NCI-H187 treated with DMSO at 0.1 percent for 48 hours (cell line): ENCODE measurements at regions not wholly inside any gene's neighbourhood (a gene's known extent, or its start where the extent isn't known, plus 50 kb on each side); places are given as distances from the start of the nearest gene placed in this dataset.
"Not testable (repeated sequence)": the region's sequence is repeated elsewhere in the genome, so short reads cannot be mapped to it uniquely, and the experiment has no call there.

Experiments
- DNase-seq: peaks from one replicate; lab custom pipeline; 2025; lab: John Stamatoyannopoulos, UW

DNA sequence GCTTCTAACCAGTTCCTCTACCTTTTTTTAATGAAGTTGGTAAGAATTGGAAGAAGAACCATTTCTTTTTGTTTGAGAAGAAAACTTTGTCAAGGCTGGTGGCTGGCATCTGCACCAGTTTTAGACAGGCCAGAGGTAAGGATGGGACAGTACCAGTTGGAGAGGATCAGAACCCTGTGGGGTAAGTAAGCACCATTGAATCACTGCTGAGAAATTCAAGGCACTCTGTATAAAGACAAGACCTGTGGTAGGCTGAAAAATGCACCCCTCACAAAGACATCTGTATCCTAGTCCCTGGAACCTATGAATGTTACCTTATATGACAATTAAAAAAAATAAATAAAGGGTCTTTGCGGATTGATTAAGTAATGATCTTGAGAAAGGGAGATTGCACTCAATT lies 166.7 kb upstream of the NRP1 start:
- DNase-seq: no peak

GRCh38 chr10:33498391-33498891 lies 164.0 kb upstream of the NRP1 start:
- no peak for DNase-seq

DNA sequence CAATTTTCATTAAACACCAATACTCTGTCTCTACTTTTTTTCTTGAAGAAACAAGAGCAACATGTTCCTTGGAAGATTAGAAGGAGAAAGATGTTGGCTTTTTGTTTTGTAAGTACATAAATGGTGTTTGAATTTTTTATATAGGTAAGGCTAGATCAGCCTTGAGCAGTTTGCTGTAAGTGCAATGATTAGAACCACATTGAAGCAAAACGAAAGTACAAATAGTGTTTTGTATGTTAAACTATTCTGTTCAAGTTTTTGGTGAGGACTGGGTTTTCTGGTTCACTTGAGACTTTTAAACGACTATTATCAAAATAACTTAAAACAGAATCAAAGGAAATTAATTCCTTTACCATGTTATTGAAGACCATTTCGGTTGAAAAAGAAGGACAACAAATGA lies 162.9 kb upstream of the NRP1 start:
- no peak for DNase-seq

DNA sequence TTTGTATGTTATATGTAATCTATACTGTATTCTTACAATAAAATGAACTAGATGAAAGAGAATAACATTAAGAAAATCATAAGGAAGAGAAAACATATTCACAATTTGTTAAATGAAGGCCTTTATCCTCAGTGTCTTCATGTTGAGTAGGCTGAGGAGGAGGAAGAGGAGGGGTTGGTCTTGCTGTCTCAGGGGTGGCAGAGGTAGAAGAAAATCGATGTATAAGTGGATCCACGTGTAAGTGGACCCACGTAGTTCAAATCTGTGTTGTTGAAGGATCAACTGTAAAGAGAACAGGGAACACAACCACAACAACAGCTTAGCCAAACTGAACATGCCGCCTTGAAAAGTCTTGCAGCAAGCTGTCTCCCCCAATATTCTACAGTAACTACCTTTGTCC lies 161.6 kb upstream of the NRP1 start:
- no peak for DNase-seq

DNA sequence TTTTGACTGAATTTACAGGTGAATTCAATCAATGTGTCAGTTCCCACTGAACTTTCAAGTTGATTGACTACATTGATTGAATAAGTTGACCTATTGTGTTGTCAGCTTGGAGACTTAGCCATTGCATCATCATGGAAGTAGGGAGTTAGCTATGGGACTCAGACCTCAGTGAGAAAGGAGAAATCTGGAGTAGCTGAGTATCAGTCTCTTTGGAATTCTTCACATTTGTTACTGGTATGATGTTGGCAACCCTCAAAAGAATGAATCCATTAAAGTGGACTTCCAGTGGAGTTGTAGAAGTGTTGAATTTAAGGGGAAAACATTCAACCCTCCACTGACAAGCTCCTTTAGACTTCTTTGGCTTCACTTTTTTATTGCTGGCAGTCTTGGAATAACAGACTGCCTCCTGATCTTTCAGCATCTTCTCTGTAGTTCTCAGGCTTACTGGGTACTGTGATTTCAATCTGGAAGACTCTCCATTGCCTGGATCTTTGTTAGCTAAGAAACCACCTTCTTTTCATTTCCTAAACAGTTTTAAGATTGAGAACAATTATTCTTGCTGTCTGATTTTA lies 160.3 kb upstream of the NRP1 start:
- no peak for DNase-seq

- no peak for DNase-seq
Measured at GRCh38 chr10:33493978-33494377, 159.5 kb upstream of the NRP1 start.

GRCh38 chr10:33493497-33493896 lies 159.0 kb upstream of the NRP1 start:
- no peak for DNase-seq

DNA sequence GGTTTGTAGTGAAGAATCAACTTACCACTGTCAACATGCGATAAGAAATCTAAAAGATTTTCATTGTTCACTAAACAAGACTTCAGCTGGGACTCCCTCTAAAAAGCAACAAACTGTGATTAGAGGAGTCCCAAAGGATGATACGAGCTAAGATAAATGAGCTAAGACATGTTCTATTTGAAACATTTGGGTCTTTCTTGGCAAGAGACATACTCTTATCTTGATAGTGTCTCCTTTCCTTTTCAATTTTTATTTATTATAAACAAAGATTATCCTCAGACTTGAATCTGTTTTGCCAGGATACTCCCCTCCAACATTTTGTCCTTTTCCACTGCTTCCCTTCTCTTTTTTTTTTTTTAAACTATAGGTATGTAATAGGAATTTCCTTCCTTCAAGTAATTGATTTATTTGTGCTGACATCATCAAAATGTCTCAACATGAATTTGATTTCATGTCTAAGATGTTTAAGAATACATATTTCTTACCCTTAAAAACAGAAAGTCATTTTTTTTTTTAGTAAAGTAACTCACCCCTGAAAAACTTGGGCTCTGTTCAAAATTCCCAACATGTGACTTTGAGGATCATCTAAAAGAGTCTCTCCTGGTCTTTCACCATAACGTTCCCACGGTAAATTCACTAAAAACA lies 158.4 kb upstream of the NRP1 start:
- DNase-seq: no peak

- DNase-seq: no peak
Measured at GRCh38 chr10:33489501-33490176, 155.2 kb upstream of the NRP1 start.

DNA sequence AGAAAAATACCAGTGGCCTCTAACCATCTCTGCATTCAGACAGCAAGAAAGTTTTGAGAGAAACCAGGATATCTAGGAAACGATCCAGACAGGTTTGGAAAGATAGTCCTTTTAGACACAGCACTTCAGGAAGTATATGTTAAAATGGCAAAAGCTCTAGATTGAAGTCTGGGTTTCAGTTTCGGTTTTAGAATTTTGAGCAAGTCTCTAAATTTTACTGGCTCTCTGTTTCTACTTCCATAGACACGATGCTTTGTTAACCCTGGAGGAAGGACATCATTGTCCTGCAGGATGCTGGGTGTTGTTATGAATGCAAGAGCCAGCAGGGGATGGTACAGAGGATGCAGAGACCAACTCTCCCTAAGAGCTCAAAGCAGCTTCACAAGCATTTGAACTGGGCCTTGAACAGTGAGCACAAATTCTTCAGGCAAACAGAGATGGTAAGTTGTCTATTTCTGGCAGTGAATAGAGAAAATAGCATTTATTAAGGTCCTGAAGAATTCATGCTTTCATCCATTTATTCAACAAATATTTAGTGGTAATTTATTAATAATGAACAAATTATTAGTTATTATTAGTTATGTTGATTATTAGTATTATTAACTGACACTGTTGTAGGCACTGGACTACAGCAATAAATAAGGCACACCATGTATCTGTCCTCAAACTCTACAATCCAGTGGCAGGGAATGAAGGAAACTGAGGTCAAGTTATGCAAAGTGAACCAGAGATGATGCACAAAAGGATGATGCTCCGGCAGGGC lies 152.7 kb upstream of the NRP1 start:
- no peak for DNase-seq

- no peak for DNase-seq
Measured at GRCh38 chr10:33485276-33485675, 150.8 kb upstream of the NRP1 start.

GRCh38 chr10:33484787-33485186 lies 150.3 kb upstream of the NRP1 start:
- DNase-seq: no peak

DNA sequence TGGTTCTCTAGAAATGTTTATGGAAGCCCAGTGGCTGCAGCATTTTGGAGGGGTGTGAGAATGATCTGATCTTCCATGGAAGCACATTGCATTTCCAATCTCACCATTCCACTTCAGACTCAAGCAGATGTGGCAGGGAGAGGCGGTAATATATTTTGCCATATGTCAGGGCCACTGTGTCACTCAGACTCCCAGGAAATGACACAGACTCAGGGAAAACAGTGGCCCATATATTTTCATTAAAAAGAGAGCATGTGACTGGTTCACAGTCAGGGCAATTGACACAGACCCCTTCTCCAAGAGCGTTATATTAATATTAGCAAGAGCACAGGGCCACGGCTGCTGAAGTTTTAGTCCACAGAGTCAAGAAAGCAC lies 149.3 kb upstream of the NRP1 start:
- peak; percentile 67 for DNase-seq

DNA sequence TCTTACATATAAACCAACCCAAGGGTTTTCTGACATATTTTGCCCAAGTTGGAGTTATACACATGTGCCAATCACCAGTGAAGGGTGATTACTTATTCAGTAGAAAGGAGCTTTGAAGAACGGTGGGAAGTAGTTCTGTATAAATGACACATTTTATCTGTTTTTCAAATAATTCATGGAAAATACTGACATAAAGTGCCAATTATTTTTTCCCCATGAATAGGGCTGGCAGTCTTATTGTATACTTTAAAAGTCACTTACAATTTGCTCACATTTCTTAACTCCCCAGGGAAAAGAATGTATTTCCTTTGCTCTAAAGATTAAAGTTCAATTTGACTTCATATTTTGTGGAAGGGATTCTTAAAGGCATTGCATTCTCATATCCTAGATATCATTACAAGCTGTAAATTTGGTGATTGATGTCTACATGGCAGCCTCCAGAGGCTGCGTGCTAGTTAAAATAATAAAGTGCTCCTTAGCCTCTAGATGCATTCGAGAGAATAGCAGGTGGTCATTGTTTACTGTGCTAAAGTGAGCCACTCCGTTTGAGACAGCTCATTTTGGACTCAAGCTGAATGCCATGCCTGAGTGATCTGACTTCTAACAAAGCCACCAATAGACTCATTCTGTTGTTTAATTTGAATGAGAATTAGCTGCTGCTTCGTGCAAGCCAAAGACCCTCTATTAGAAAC lies 148.8 kb upstream of the NRP1 start:
- DNase-seq: peak; percentile 67

DNA sequence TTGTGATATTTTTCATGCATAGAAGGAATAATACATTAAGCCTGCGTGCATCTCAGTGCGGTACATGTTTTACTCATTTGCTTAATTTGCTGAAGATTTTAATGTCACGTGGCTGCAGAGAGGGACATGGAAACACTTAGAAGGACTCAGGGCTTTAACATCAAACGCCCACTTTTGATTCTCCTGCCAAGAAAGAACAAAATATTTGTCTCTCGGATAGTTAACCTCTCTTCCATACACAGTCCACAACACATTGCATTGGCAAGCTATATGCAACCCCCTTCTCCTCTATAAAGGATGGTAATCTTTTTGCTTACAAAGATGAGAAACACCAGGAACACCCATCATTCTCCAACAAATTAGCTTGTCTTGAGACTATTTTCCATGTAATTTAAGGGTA lies 148.0 kb upstream of the NRP1 start:
- DNase-seq: no peak

- no peak for DNase-seq
Measured at GRCh38 chr10:33481184-33481583, 146.7 kb upstream of the NRP1 start.

- DNase-seq: not testable (repeated sequence)
Measured at GRCh38 chr10:33480417-33480816, 145.9 kb upstream of the NRP1 start.

- peak; percentile 53 for DNase-seq
Measured at GRCh38 chr10:33478675-33479125, 144.2 kb upstream of the NRP1 start.

GRCh38 chr10:33478089-33478674 lies 143.7 kb upstream of the NRP1 start:
- DNase-seq: no peak

- no peak for DNase-seq
Measured at GRCh38 chr10:33477291-33478088, 143.0 kb upstream of the NRP1 start.

DNA sequence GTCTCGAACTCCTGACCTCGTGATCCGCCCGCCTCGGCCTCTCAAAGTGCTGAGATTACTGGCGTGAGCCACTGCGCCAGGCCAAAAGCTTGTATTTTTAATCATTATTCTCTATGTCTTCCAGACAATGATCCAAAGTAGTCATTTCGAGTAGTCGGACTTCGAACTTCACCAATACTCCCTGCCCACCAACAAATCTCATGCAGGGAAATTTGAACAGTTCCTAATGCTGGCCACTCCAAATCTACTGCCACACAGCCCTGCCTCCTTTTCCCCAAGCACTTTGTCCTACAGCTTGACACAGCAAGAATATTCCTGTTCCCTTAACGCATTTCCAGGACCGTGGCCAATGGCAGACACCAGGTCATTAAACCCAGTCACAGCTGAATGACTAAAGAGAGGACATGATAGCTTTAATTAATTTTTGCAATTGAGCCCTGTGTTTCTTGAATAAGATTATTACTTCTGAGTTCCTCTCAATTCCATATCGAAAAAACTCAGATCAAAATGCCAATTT lies 142.3 kb upstream of the NRP1 start:
- no peak for DNase-seq
